ENCODE measurements at regions not wholly inside any gene's neighbourhood (a gene's known extent, or its start where the extent isn't known, plus 50 kb on each side); places are given as distances from the start of the nearest gene placed in this dataset.

DNA sequence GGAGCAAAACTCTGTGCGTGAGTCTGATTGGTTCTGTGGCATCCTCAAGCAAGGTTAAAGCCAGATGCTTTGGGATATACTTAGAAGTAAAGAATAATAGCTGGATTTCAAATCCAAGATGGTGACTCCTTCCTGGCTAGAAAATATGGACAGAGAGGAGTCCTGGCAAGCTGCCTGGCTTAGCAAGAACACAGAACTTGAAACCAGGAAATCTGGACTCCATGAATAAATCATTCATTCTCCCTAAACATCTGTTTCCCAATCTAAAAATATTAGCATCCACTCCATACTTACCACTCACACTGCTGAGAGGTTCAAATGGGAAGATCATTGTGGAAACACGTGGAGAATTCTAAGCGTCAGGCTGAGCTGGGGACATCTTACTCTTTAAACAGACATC, 1074.1 kb upstream of the AUTS2 start:
- Histone ChIP-seq H3K27ac (ENCODE audit: low read depth in 1 of 2, low read length in 2 of 2) (no peak overlapping the region), H3K4me1 (ENCODE audit: control insufficient read depth in 4 of 4, insufficient read depth in 4 of 4, low read length in 3 of 4) (no peaks in the 10 kb centered on the region), H3K9me3 (ENCODE audit: control insufficient read depth in 4 of 4, low read length in 3 of 4) (no peaks in the 10 kb centered on the region), H3K4me3 (ENCODE audit: low read depth in 1 of 3, low read length in 3 of 3) (no peak overlapping the region), H3K27me3 (ENCODE audit: control insufficient read depth in 4 of 4, insufficient read depth in 4 of 4, low read length in 3 of 4) (no peaks in the 10 kb centered on the region), H3K36me3 (ENCODE audit: control insufficient read depth in 4 of 4, insufficient read depth in 3 of 4, low read depth in 1 of 4, low read length in 3 of 4) (no peaks in the 10 kb centered on the region), H3K9ac (ENCODE audit: low read depth in 1 of 2, low read length in 2 of 2) (no peak overlapping the region)
- TF ChIP-seq TAF1 (conservative IDR thresholded peaks at IDR 0.05) (no peak), GABPA (IDR thresholded peaks at IDR 0.05 in 1 of 2, conservative IDR thresholded peaks at IDR 0.05 in 1 of 2) (no peak), RXRA (IDR thresholded peaks at IDR 0.05) (no peak), HNF4G (IDR thresholded peaks at IDR 0.05) (no peak), FOXA1 (IDR thresholded peaks at IDR 0.05) (no peak), RAD21 (IDR thresholded peaks at IDR 0.05) (no peak), FOXA2 (IDR thresholded peaks at IDR 0.05) (no peak), SP1 (IDR thresholded peaks at IDR 0.05) (no peak), EGR1 (IDR thresholded peaks at IDR 0.05; ENCODE audit: low read depth in 2 of 2) (no peak), JUND (IDR thresholded peaks at IDR 0.05) (no peak)
- TF ChIP-seq, protein P1, sequence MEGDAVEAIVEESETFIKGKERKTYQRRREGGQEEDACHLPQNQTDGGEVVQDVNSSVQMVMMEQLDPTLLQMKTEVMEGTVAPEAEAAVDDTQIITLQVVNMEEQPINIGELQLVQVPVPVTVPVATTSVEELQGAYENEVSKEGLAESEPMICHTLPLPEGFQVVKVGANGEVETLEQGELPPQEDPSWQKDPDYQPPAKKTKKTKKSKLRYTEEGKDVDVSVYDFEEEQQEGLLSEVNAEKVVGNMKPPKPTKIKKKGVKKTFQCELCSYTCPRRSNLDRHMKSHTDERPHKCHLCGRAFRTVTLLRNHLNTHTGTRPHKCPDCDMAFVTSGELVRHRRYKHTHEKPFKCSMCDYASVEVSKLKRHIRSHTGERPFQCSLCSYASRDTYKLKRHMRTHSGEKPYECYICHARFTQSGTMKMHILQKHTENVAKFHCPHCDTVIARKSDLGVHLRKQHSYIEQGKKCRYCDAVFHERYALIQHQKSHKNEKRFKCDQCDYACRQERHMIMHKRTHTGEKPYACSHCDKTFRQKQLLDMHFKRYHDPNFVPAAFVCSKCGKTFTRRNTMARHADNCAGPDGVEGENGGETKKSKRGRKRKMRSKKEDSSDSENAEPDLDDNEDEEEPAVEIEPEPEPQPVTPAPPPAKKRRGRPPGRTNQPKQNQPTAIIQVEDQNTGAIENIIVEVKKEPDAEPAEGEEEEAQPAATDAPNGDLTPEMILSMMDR (IDR thresholded peaks at IDR 0.05; ENCODE audit: low read depth, low read length, missing input control), result no peak
- TF ChIP-seq, protein P2, sequence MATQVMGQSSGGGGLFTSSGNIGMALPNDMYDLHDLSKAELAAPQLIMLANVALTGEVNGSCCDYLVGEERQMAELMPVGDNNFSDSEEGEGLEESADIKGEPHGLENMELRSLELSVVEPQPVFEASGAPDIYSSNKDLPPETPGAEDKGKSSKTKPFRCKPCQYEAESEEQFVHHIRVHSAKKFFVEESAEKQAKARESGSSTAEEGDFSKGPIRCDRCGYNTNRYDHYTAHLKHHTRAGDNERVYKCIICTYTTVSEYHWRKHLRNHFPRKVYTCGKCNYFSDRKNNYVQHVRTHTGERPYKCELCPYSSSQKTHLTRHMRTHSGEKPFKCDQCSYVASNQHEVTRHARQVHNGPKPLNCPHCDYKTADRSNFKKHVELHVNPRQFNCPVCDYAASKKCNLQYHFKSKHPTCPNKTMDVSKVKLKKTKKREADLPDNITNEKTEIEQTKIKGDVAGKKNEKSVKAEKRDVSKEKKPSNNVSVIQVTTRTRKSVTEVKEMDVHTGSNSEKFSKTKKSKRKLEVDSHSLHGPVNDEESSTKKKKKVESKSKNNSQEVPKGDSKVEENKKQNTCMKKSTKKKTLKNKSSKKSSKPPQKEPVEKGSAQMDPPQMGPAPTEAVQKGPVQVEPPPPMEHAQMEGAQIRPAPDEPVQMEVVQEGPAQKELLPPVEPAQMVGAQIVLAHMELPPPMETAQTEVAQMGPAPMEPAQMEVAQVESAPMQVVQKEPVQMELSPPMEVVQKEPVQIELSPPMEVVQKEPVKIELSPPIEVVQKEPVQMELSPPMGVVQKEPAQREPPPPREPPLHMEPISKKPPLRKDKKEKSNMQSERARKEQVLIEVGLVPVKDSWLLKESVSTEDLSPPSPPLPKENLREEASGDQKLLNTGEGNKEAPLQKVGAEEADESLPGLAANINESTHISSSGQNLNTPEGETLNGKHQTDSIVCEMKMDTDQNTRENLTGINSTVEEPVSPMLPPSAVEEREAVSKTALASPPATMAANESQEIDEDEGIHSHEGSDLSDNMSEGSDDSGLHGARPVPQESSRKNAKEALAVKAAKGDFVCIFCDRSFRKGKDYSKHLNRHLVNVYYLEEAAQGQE (IDR thresholded peaks at IDR 0.05), result no peak
- TF ChIP-seq, protein P3, sequence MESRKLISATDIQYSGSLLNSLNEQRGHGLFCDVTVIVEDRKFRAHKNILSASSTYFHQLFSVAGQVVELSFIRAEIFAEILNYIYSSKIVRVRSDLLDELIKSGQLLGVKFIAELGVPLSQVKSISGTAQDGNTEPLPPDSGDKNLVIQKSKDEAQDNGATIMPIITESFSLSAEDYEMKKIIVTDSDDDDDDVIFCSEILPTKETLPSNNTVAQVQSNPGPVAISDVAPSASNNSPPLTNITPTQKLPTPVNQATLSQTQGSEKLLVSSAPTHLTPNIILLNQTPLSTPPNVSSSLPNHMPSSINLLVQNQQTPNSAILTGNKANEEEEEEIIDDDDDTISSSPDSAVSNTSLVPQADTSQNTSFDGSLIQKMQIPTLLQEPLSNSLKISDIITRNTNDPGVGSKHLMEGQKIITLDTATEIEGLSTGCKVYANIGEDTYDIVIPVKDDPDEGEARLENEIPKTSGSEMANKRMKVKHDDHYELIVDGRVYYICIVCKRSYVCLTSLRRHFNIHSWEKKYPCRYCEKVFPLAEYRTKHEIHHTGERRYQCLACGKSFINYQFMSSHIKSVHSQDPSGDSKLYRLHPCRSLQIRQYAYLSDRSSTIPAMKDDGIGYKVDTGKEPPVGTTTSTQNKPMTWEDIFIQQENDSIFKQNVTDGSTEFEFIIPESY (IDR thresholded peaks at IDR 0.05), result no peak
- TF ChIP-seq, protein P4, sequence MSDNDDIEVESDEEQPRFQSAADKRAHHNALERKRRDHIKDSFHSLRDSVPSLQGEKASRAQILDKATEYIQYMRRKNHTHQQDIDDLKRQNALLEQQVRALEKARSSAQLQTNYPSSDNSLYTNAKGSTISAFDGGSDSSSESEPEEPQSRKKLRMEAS (IDR thresholded peaks at IDR 0.05), result no peak
- TF ChIP-seq, protein P5, sequence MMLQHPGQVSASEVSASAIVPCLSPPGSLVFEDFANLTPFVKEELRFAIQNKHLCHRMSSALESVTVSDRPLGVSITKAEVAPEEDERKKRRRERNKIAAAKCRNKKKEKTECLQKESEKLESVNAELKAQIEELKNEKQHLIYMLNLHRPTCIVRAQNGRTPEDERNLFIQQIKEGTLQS (IDR thresholded peaks at IDR 0.05), result no peak
- DNase-seq (ENCODE audit: low spot score), result no peak
- 79% methylated on average over 3 of the region's 3 CpGs for WGBS

DNA sequence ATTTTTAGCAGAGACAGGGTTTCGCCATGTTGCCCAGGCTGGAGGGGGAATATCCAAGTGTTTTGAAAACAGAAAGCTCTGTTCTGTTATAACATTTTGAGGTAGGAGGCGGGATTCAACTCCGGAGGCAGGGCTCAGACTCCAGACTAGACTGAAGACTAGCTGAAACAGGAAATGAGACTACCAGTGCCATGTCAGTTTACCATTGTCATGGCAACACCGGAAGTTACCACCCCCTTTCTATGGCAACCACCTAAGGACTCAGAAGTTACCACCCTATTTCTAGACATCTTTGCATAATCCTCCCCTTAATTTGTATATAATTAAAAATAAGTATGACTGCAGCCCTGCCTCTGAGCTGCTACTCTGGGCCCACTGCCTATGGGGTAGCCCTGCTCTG, 1069.1 kb upstream of the AUTS2 start:
- no peak overlapping the region for H3K27ac ChIP-seq (ENCODE audit: low read depth in 1 of 2, low read length in 2 of 2)
- H3K27me3 ChIP-seq (ENCODE audit: control insufficient read depth in 4 of 4, insufficient read depth in 4 of 4, low read length in 3 of 4), result no peaks in the 10 kb centered on the region
- H3K36me3 ChIP-seq (ENCODE audit: control insufficient read depth in 4 of 4, insufficient read depth in 3 of 4, low read depth in 1 of 4, low read length in 3 of 4), result no peaks in the 10 kb centered on the region
- H3K9me3 ChIP-seq (ENCODE audit: control insufficient read depth in 4 of 4, low read length in 3 of 4), result no peaks in the 10 kb centered on the region
- no peak for DNase-seq (ENCODE audit: low spot score)
- H3K9ac ChIP-seq (ENCODE audit: low read depth in 1 of 2, low read length in 2 of 2), result no peak overlapping the region
- H3K4me1 ChIP-seq (ENCODE audit: control insufficient read depth in 4 of 4, insufficient read depth in 4 of 4, low read length in 3 of 4), result no peaks in the 10 kb centered on the region
- TF ChIP-seq RAD21 (IDR thresholded peaks at IDR 0.05), result no peak
- TF ChIP-seq, protein P4 (IDR thresholded peaks at IDR 0.05), result no peak
- TF ChIP-seq RXRA (IDR thresholded peaks at IDR 0.05), result no peak
- TF ChIP-seq HNF4A (conservative IDR thresholded peaks at IDR 0.05), result no peak
- TF ChIP-seq, protein P2 (IDR thresholded peaks at IDR 0.05), result no peak
- TF ChIP-seq NR2F2 (IDR thresholded peaks at IDR 0.05), result no peak
- TF ChIP-seq FOXA2 (IDR thresholded peaks at IDR 0.05), result no peak
- TF ChIP-seq GABPA (IDR thresholded peaks at IDR 0.05 in 1 of 2, conservative IDR thresholded peaks at IDR 0.05 in 1 of 2), result no peak
- no peak for TF ChIP-seq TAF1 (conservative IDR thresholded peaks at IDR 0.05)
- no peak overlapping the region for H3K4me3 ChIP-seq (ENCODE audit: low read depth in 1 of 3, low read length in 3 of 3)
- 86% methylated on average over 4 of the region's 4 CpGs for WGBS
